Panc1 (cell line): ENCODE measurements at regions not wholly inside any gene's neighbourhood (a gene's known extent, or its start where the extent isn't known, plus 50 kb on each side); places are given as distances from the start of the nearest gene placed in this dataset.

Experiments used
- ATAC-seq: fragments of 200-7000 bp; cut with Tn5 transposase; 2 replicates; pipeline ENCODE4 v1.9.1; 2020; ENCODE audit warnings: mild to moderate bottlenecking, moderate library complexity
- BruUV-seq: library from RNA; stranded (reverse); fragments of 400-500 nt; replicated peaks from 2 replicates; lab custom pipeline; 2021; lab: Mats Ljungman, UMichigan
- CTCF ChIA-PET: fragments of 300-600 bp; sonication (Branson Sonifier 250); formaldehyde crosslinking; loops from one replicate; lab custom pipeline; 2022; ENCODE audit warnings: antibody characterized with exemption; lab: Charles Lee
- POLR2A ChIA-PET: fragments of 300-600 bp; sonication (Branson Sonifier 250); formaldehyde crosslinking; loops from one replicate; lab custom pipeline; 2022; ENCODE audit warnings: antibody characterized with exemption; lab: Charles Lee
- DNase-seq: peaks from one replicate; pipeline ENCODE4 v3.0.0-alpha.2; 2010; ENCODE audit warnings: low read depth, low spot score
- H3K27ac ChIP-seq: 2 replicates; pipeline ENCODE4 v1.5.1; 2011; ENCODE audit warnings: mild to moderate bottlenecking, low read length, inconsistent platforms
- H3K27me3 ChIP-seq: fragments of 200-500 bp; sonication (Bioruptor generic); 2 replicates; pipeline ENCODE4 v1.6.0; 2014; ENCODE audit warnings: low read length, inconsistent platforms; ENCODE audit not compliant: control insufficient read depth, insufficient read depth
- H3K36me3 ChIP-seq: fragments of 200-500 bp; sonication (Bioruptor generic); 2 replicates; pipeline ENCODE4 v1.5.1; 2014; ENCODE audit warnings: inconsistent platforms, mild to moderate bottlenecking, low read length, moderate library complexity; ENCODE audit not compliant: control insufficient read depth, insufficient read depth
- H3K4me1 ChIP-seq: 2 replicates; pipeline ENCODE4 v1.5.1; 2011; ENCODE audit warnings: inconsistent platforms, mild to moderate bottlenecking, low read length, moderate library complexity; ENCODE audit not compliant: control insufficient read depth, insufficient read depth
- H3K4me3 ChIP-seq, 2 experiments: 2 replicates each; pipeline ENCODE4 v1.5.1; 2011 to 2012; ENCODE audit warnings: low read depth in 2 of 2, low read length in 2 of 2, mild to moderate bottlenecking in 2 of 2, inconsistent platforms in 1 of 2, moderate library complexity in 1 of 2
- H3K9me3 ChIP-seq: fragments of 200-500 bp; sonication (Bioruptor generic); 2 replicates; pipeline ENCODE4 v1.5.1; 2014; ENCODE audit warnings: low read depth, mild to moderate bottlenecking, inconsistent platforms, low read length, moderate library complexity; ENCODE audit not compliant: control insufficient read depth, insufficient read depth
- CTCF ChIP-seq: fragments of 450-650 bp; IDR thresholded peaks from 2 replicates; pipeline ENCODE4 v1.5.1; 2017; ENCODE audit warnings: mild to moderate bottlenecking
- POLR2AphosphoS5 ChIP-seq: IDR thresholded peaks from 2 replicates; pipeline ENCODE4 v1.6.1; 2012; ENCODE audit warnings: mild to moderate bottlenecking, low read depth, low read length, moderate library complexity
- REST ChIP-seq, 2 experiments: IDR thresholded peaks; 2 replicates each; pipeline ENCODE4 v1.6.1; 2011 to 2012; ENCODE audit warnings: low read depth in 2 of 2, control low read depth in 1 of 2, low read length in 1 of 2, mild to moderate bottlenecking in 1 of 2, moderate library complexity in 1 of 2; ENCODE audit not compliant: insufficient read depth in 1 of 2
- SIN3A ChIP-seq: IDR thresholded peaks from 2 replicates; pipeline ENCODE4 v1.6.1; 2012; ENCODE audit warnings: low read depth, mild to moderate bottlenecking, low read length, moderate library complexity, borderline replicate concordance; ENCODE audit not compliant: insufficient read depth
- TCF7L2 ChIP-seq: IDR thresholded peaks from 2 replicates; pipeline ENCODE4 v1.6.1; 2011; ENCODE audit warnings: mild to moderate bottlenecking, low read depth, low read length, inconsistent platforms
- in situ Hi-C: cut with HindIII; loops from 2 replicates; pipeline ENCODE4 v1.10.0; 2016; ENCODE audit warnings: low sequenced_read_pairs, low pct_unique_long_range_greater_than_20kb
- intact Hi-C: fragments of 100-400 bp; cut with micrococcal nuclease; formaldehyde crosslinking; loops from one replicate; pipeline ENCODE4 v1.10.0; 2022; ENCODE audit not compliant: unreplicated experiment

DNA sequence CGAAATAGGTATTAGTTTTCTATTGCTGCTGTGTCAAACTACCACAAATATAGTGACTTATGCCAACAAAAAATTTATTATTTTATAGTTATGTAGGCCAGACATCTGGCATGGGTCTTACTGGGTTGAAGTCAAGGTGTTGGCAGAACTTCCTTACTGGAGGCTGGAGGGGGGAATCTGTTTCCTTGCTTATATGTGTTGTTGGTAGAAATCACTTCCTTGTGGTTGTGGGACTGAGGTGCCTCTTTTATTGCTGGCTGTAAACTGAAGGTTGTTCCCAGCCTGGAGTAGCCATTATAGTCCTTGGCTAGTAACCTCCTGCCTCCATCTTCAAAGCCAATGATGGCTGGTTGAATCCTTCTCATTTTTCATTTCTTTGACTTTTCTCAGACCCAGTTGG is 439.8 kb upstream of the EEF2KMT start:
- H3K4me1 ChIP-seq: no peaks in the 10 kb centered on the region
- TF ChIP-seq POLR2AphosphoS5 (no peak), REST (IDR thresholded peaks at IDR 0.05; ENCODE audit: insufficient read depth in 1 of 2, low read depth in 2 of 2, low read length in 1 of 2) (no peak), TCF7L2 (no peak), CTCF (no peak)
- intact Hi-C loops: no loop called here
- no TSS peak for BruUV-seq
- ATAC-seq (no peak), DNase-seq (no peak)
- ChIA-PET CTCF (no interaction called here), POLR2A (no interaction called here)
- H3K27ac ChIP-seq: no peak overlapping the region
- no peak overlapping the region for H3K4me3 ChIP-seq
- in situ Hi-C loops: no loop called here
- no peaks in the 10 kb centered on the region for H3K9me3 ChIP-seq
- no peaks in the 10 kb centered on the region for H3K36me3 ChIP-seq
- peaks cover 10% of the 10 kb centered on the region; the same call in 1 of the 2 replicates for H3K27me3 ChIP-seq

DNA sequence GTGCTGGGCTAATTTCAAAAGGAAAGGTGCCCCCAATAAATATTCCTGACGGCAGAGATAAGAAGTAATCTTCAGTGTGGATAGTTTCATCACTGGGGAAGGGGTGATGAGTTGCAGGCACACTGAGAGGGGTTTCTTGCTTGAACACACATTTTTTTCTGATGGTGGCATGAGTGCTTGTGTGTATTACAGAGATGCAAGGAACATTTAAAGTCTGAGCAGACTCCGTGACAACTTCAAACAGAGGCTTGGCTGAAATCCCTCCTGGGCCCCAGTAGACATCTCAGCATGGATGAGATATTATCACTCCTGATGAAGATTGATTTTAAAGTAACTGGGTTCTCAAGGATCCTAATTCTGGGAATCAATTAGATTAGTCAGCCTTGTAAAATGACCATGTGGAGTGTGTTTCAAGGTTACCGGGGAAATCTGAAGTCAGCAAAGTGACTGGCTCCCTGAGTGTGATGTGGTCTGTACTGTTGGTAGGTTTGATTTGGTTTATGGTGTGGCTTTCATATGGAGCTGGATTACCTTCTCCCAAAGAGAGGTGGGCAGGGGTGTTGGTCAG is 435.8 kb upstream of the EEF2KMT start:
- TF ChIP-seq POLR2AphosphoS5 (no peak), CTCF (no peak), TCF7L2 (no peak), SIN3A (no peak), REST (IDR thresholded peaks at IDR 0.05; ENCODE audit: insufficient read depth in 1 of 2, low read depth in 2 of 2, low read length in 1 of 2) (no peak)
- no peak for DNase-seq
- in situ Hi-C loops: no loop called here
- POLR2A ChIA-PET: no interaction called here
- no TSS peak for BruUV-seq
- intact Hi-C loops: no loop called here
- H3K4me3 ChIP-seq: no peak overlapping the region
- no peaks in the 10 kb centered on the region for H3K9me3 ChIP-seq
- no peaks in the 10 kb centered on the region for H3K4me1 ChIP-seq
- no peaks in the 10 kb centered on the region for H3K36me3 ChIP-seq
- CTCF ChIA-PET: no interaction called here
- H3K27ac ChIP-seq: no peak overlapping the region
- H3K27me3 ChIP-seq: no peaks in the 10 kb centered on the region
- no peak for ATAC-seq
